ENCODE measurements at regions not wholly inside any gene's neighbourhood (a gene's known extent, or its start where the extent isn't known, plus 50 kb on each side); places are given as distances from the start of the nearest gene placed in this dataset.
"Not testable (repeated sequence)": the region's sequence is repeated elsewhere in the genome, so short reads cannot be mapped to it uniquely, and the experiment has no call there.

- no peak for DNase-seq
Observed at GRCh38 chr5:29524227-29524626, 1669.3 kb upstream of the CDH6 start.

DNA sequence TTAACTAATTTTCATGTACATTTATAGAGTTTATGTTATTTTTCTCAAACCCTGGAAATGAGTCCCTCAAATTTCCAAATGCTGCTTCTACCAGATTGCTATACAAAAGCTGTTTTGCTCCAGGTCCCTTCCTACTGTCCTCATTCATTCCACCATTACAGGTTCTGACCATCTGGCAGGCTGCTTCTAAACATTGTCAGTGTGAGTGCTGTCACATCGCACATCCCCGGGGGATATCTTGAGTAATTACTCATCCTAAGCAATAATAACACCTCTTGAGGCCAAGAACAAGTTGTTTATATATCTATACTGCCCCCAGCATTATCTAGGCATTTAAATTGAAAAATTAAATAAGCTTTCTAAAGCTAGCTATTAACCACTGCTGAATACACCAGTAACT lies 1675.3 kb upstream of the CDH6 start:
- no peak for DNase-seq

DNA sequence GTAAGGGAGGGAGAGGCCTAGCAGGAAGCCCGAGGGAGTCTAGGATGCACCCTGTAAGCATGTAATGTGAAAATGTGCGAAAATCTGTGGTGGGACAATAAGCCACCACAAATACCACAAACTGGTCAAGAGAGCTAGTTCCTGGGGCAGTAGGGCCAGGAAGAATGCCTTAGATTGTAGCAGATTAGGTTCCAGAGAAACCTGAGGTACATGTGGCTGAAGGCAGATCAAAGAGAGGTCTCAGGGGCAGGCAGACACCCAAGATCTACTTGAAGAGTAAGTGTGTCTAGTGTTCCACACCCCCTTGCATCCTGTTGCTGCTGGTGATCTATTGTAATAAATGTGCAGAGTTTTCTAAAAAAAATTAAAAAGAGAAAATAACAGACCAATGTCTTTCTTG lies 1677.3 kb upstream of the CDH6 start:
- DNase-seq: no peak

DNA sequence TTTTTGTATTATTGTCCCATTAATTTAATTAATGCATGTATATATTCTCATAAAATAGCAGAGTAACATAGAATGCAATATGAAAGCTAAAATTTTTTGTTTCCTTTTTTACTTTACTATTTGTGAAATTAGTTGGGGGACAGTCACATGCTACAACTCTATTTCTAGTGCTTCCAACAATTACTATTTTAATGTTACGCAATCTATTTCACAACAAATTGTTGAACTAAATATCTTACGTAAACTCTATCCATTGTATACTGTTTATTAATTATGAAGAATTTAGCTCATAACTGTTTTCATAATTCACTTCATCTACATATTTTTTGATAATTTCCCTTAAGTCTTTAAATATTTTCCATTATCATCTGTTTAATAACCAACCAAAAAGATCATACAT lies 1685.4 kb upstream of the CDH6 start:
- DNase-seq: no peak

GRCh38 chr5:29504411-29504810 lies 1689.1 kb upstream of the CDH6 start:
- no peak for DNase-seq

DNA sequence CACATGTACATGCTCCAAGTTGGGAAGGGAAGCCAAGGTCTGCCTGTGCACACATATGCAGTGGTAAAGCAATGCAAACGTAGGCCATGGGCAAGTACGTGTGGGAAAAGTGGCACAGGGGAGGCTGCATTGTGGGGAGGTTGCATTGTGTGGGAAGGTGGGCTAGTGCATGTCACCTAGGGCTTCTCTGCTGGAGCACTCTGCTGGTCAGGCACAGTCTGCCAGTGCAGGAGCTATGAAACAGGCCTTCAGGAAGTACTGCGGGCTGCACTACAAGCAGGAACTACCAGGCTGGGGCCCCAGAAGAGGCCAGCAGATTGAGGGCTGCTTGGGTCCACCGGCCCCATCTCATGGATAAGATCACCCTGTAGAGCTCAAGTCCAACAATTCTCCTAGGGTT lies 1694.6 kb upstream of the CDH6 start:
- no peak for DNase-seq

GRCh38 chr5:29498412-29498811 lies 1695.1 kb upstream of the CDH6 start:
- no peak for DNase-seq

DNA sequence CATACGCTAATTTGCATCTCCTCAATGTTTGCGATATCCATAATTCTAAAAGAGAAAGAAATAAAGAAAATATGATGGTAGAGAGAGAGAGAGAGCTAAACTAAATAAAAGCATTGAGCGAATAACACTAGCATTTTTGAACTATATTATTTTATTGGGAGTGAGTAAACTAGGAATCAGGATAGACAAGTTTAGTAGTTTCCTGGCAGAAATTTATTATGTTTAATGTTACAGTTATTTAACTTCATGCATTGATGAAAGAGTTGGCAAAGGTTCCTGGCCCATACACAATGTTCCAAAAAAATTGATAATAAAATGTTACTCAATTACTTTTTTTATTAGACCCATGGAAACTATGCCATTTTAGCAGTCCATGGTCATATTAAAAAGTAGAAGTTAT lies 1708.2 kb upstream of the CDH6 start:
- DNase-seq: no peak

DNA sequence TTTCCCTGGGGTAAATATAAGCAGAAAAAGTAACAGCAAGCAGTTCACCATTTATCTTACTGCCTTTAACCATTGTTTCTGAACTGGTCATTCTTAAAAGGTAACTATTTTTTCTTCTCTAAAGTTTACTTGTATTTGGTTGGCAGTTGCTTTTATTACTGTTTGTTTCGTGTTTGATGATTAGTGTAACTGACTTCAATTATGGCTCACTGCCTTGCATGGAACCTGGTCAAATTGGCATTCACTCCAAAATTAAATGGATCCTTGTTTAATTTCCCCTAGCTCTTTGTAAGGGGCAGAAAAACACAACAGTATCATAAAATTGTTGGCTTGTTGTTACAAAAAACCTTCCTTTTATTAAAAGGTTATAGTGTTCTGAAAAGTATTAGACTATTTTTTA lies 1723.9 kb upstream of the CDH6 start:
- no peak for DNase-seq

DNA sequence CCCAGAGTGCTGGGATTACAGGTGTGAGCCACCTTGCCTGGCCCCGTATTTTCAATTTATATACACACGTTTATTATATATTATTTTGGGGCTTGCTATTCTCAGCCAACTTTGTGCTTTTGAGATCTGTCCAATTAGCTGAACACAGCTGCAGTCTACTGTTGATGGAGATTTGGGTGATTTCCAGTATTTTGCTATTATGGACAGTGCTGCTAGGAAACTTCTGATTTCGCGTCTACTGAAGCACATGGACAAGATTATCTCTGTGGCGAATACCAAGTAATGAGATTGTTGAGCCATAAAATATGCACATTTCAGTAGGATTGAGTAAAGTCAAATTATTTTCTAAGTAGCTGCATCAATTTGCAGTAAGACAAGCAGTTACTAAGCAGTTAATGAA lies 1731.2 kb upstream of the CDH6 start:
- DNase-seq: no peak

GRCh38 chr5:29460971-29461559 lies 1732.4 kb upstream of the CDH6 start:
- DNase-seq: no peak

GRCh38 chr5:29451004-29451403 lies 1742.5 kb upstream of the CDH6 start:
- not testable (repeated sequence) for DNase-seq

DNA sequence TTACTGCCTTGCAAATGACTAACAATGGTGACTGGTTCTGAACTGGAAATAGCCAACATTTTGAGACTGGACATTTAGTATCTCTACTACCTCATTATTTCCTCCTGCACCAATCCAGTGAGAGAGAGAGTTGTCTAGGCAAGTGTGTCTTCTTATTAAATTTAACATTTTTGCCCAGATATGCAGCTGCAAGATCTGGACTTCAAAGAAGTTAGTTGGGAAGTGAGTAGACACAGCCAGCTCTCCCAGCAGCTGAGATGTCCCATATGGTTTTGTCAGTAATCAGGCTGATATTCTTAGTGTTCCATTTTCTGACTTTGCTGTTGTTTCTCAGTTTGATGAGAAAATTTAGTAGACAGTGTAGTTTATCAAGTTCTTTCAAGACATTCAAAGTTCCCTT lies 1778.8 kb upstream of the CDH6 start:
- no peak for DNase-seq

DNA sequence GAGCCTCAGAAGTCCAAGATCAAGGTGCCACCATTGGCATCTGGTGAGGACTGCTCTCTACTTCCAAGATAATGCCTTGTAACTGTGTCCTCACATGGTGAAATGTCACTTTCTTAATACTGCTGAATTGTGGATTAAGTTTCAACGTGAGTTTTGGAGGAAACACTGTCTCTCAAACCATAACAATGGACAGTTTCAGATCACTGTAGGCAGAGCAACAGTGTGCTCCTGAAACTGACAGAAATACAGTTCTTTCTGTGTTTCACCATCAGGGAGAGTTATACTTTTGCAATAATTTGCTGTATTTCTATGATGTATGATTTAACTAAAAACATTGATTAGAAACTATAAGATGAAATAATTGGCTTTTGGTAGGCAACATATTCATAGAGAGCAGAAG lies 1780.5 kb upstream of the CDH6 start:
- no peak for DNase-seq

DNA sequence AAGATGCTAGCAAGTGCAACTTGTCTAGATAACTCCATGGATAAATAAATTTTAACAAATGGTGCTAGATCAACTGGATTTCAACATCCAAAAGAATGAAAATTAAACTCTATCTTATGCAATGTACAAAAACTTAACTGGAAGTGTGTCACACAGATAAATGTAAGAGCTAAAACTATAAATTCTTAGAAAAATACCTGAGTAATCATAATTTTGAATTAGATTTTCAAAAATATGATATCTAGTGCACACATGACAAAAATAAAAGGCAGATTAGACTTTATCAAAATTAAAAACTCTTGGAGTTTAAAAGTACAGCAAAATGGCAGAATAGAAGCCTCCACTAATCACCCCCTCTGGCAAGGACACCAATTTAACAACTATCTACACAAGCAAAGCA lies 1791.2 kb upstream of the CDH6 start:
- no peak for DNase-seq

GRCh38 chr5:29389993-29390392 lies 1803.5 kb upstream of the CDH6 start:
- no peak for DNase-seq

GRCh38 chr5:29387384-29387783 lies 1806.1 kb upstream of the CDH6 start:
- DNase-seq: no peak

- DNase-seq: no peak
Observed at GRCh38 chr5:29382780-29383179, 1810.7 kb upstream of the CDH6 start.

GRCh38 chr5:29380029-29380428 lies 1813.5 kb upstream of the CDH6 start:
- no peak for DNase-seq

GRCh38 chr5:29379619-29380018 lies 1813.9 kb upstream of the CDH6 start:
- no peak for DNase-seq

DNA sequence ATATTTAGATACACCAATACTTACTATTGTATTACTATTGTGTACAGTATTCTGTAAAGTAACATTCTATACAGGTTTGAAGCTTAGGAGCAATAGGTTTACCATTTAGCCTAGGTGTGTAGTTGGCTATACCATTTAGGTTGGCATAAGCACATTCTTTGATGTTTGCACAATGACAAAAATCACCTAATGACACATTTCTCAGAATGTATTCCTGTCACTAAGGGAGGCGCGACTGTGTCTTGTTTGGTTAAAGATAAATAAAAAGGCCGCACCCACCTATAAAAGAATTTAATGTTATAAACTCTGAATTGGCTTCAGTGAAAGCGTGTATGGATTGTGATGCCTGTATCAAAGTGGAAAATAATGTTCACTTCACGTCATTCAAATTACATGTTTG lies 1815.4 kb upstream of the CDH6 start:
- no peak for DNase-seq

- DNase-seq: no peak
Observed at GRCh38 chr5:29370248-29370647, 1823.2 kb upstream of the CDH6 start.

DNA sequence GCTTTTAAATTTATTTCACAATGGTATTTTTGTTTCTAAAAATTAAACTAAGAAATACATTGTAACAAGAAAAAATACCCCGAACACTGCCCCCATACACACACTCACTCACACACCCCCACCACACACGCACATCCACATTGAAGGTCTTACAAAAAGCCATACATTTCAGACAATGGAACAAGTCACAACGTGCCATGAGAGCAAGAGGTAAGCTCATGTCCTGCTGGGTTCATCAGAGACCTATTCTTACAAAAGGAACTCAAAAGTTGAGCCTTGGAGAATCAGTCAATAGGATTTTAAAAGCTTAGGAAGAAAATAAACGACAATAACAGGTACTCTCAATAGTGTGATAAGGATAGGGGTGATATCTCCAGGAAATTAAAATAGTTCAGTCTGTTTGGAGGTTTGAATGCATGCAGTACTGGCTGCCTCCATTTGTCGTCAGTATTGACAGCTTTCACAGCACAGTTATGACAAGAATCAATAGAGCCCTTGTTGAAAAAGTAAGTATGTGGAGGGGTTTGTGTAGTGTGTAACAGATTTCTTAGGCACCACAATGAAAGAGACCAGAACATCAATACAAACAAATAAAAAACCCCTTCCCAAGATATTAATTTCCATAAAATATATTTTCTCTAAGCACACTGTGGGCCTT lies 1826.2 kb upstream of the CDH6 start:
- DNase-seq: no peak

GRCh38 chr5:29351170-29351569 lies 1842.3 kb upstream of the CDH6 start:
- no peak for DNase-seq

GRCh38 chr5:29337030-29337429 lies 1856.5 kb upstream of the CDH6 start:
- no peak for DNase-seq
